Endothelial cell (in vitro differentiated cells): ENCODE measurements at regions not wholly inside any gene's neighbourhood (a gene's known extent, or its start where the extent isn't known, plus 50 kb on each side); places are given as distances from the start of the nearest gene placed in this dataset.
"Not testable (repeated sequence)": the region's sequence is repeated elsewhere in the genome, so short reads cannot be mapped to it uniquely, and the experiment has no call there.

Source experiments
- DNase-seq: peaks from one replicate; pipeline ENCODE4 v3.0.0; 2021; ENCODE audit warnings: low spot score
- H3K27ac Mint-ChIP-seq: one replicate; pipeline ENCODE4 v1.8.0; 2021; ENCODE audit warnings: mixed read lengths, inconsistent platforms; ENCODE audit not compliant: unreplicated experiment
- H3K27me3 Mint-ChIP-seq: one replicate; pipeline ENCODE4 v1.8.0; 2021; ENCODE audit warnings: mild to moderate bottlenecking, moderate library complexity, mixed read lengths, inconsistent platforms; ENCODE audit not compliant: unreplicated experiment
- H3K36me3 Mint-ChIP-seq: one replicate; pipeline ENCODE4 v1.8.0; 2021; ENCODE audit warnings: mild to moderate bottlenecking, low read depth, mixed read lengths, inconsistent platforms; ENCODE audit not compliant: unreplicated experiment
- H3K4me1 Mint-ChIP-seq: one replicate; pipeline ENCODE4 v1.8.0; 2021; ENCODE audit warnings: mild to moderate bottlenecking, mixed read lengths, inconsistent platforms; ENCODE audit not compliant: unreplicated experiment
- H3K4me3 Mint-ChIP-seq: one replicate; pipeline ENCODE4 v1.8.0; 2021; ENCODE audit warnings: mild to moderate bottlenecking, mixed read lengths, inconsistent platforms; ENCODE audit not compliant: unreplicated experiment
- H3K9me3 Mint-ChIP-seq: one replicate; pipeline ENCODE4 v1.8.0; 2021; ENCODE audit warnings: mixed read lengths, inconsistent platforms; ENCODE audit not compliant: unreplicated experiment
- TF ChIP-seq, protein P1 (sequence below): fragments of 200-600 bp; sonication (generic); IDR thresholded peaks from one replicate; pipeline ENCODE4 v1.5.0; 2021; ENCODE audit warnings: antibody characterized with exemption; ENCODE audit not compliant: unreplicated experiment

DNA sequence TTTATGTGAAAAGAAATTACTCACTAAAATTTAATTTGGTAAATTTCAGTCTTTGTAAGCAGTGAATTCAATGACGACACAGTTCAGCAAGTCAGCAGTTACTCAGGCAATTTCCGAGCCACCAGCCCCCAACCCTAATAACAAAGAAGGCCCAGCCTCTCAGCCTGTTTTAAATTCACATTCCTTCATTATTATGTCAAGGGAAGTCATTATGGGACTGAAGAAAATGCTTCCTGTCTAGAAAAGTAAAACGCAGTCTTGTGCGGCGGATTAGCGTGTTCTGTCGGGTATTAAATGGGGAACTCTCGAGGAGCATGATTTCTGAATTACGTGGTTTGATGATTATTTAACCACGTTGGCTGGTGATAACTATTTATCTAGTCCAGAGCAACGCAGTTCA lies 177.6 kb downstream of the AIPL1 start:
- peak overlapping the region; percentile 88 for H3K27ac Mint-ChIP-seq
- no peak for DNase-seq
- TF ChIP-seq, protein P1, sequence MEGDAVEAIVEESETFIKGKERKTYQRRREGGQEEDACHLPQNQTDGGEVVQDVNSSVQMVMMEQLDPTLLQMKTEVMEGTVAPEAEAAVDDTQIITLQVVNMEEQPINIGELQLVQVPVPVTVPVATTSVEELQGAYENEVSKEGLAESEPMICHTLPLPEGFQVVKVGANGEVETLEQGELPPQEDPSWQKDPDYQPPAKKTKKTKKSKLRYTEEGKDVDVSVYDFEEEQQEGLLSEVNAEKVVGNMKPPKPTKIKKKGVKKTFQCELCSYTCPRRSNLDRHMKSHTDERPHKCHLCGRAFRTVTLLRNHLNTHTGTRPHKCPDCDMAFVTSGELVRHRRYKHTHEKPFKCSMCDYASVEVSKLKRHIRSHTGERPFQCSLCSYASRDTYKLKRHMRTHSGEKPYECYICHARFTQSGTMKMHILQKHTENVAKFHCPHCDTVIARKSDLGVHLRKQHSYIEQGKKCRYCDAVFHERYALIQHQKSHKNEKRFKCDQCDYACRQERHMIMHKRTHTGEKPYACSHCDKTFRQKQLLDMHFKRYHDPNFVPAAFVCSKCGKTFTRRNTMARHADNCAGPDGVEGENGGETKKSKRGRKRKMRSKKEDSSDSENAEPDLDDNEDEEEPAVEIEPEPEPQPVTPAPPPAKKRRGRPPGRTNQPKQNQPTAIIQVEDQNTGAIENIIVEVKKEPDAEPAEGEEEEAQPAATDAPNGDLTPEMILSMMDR = no peak
- no peak overlapping the region for H3K4me3 Mint-ChIP-seq
- H3K36me3 Mint-ChIP-seq = no peaks in the 10 kb centered on the region
- H3K9me3 Mint-ChIP-seq = no peaks in the 10 kb centered on the region
- H3K27me3 Mint-ChIP-seq = peaks cover 2% of the 10 kb centered on the region
- peaks cover 26% of the 10 kb centered on the region for H3K4me1 Mint-ChIP-seq

DNA sequence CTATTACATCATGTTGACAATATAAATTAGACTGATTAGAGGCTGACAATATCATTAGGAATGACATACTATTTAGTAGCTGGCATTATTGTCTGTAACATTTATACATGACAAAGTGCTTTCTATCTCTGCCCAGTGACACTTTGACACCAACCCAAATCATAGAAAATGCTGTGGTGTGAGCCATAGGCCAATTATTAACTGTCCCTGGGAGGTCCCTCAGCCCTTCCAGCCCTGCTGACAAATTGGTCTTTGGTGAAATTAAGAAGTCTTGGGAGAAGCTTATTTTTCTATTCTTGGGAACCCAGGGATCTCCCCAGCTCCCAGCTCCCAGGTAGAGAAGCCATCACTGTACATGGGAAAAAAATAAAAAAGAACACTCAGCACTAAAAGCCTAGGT lies 179.6 kb downstream of the AIPL1 start:
- Mint-ChIP-seq H3K36me3 (no peaks in the 10 kb centered on the region), H3K9me3 (no peaks in the 10 kb centered on the region), H3K4me3 (no peak overlapping the region), H3K4me1 (peaks cover 15% of the 10 kb centered on the region), H3K27me3 (peaks cover 2% of the 10 kb centered on the region), H3K27ac (no peak overlapping the region)
- TF ChIP-seq, protein P1 = no peak
- no peak for DNase-seq

DNA sequence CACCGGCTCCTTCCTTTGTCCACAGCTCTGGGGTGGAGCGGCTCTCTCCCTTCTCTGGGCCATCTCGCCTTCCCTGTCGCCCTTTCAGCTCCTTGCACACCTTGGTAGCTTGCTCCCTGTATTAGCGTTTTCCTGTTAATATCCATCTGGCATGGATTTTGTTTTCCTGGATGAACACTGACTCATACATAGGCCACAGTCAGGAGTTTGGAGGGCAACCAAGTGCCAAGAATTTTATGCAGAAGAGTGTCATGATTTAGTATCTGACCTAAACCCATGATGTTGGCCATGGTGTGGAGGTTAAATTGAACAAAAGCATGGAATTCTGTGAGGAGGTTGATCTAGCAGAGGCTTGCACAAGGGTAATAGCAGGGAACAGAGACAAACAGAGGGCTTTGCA lies 180.9 kb downstream of the AIPL1 start:
- no peaks in the 10 kb centered on the region for H3K36me3 Mint-ChIP-seq
- no peaks in the 10 kb centered on the region for H3K27me3 Mint-ChIP-seq
- TF ChIP-seq, protein P1 = no peak
- no peaks in the 10 kb centered on the region for H3K9me3 Mint-ChIP-seq
- no peak overlapping the region for H3K27ac Mint-ChIP-seq
- peaks cover 21% of the 10 kb centered on the region for H3K4me1 Mint-ChIP-seq
- H3K4me3 Mint-ChIP-seq = no peak overlapping the region
- DNase-seq = no peak

DNA sequence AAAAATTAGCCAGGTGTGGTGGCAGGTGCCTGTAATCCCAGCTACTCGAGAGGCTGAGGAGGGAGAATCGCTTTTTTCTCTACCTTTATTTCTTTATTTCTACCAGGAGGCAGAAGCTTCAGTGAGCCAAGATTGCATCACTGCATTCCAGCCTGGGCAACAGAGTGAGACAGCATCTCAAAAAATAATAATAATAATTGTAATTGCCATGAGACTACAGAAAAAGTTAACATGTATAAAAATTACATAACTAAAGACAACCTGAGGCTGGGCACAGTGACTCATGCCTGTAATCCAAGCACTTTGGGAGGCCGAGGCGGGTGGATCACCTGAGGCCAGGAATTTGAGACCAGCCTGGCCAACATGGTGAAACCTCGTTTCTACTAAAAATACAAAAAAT lies 181.5 kb downstream of the WSCD1 start:
- H3K36me3 Mint-ChIP-seq, H3K27ac Mint-ChIP-seq, H3K4me1 Mint-ChIP-seq, DNase-seq, H3K9me3 Mint-ChIP-seq, H3K4me3 Mint-ChIP-seq, H3K27me3 Mint-ChIP-seq: not testable (repeated sequence)

DNA sequence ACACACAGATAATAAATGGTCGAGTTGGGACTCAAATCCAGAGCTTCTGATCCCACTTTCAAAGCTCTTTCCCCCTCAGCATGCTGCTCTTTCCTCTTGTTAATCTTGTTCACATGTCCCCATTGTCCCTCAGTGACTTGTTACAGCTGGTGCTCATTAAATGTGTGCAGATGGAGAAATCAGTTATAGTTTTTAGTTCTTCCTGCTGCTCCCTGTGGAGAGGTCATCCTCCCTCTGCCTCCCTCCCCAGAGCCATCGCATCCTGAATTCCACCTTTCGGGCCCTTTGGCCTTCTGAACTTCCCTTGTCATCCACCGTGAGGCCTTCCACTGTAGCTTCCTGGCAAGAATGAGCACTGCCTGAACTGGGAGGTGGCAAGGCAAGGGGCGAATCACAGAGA lies 179.6 kb downstream of the WSCD1 start:
- Mint-ChIP-seq H3K4me3 (no peak overlapping the region), H3K27ac (no peak overlapping the region), H3K9me3 (no peaks in the 10 kb centered on the region), H3K27me3 (no peaks in the 10 kb centered on the region), H3K36me3 (no peaks in the 10 kb centered on the region), H3K4me1 (peaks cover 6% of the 10 kb centered on the region)
- TF ChIP-seq, protein P1 = no peak
- no peak for DNase-seq

DNA sequence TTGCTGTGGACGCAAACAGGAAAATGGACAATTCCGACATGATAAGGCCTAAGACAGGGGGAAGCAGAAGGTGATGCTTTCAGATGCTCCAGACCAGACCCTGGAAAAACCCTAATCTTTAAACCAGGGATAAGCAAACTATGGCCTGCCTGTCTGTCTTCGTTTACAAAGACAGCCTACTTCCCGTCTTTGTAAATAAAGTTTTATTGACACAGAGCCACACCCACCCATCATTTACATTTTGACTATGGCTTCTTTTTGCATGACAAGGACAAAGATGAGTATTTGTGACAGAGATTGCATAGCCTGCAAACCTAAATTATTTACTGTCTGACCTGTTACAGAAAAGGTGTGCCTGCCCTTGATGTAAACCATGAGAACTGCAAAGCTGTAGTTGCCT lies 177.9 kb downstream of the WSCD1 start:
- no peaks in the 10 kb centered on the region for H3K27me3 Mint-ChIP-seq
- DNase-seq = no peak
- H3K9me3 Mint-ChIP-seq = no peaks in the 10 kb centered on the region
- no peak overlapping the region for H3K4me3 Mint-ChIP-seq
- no peak overlapping the region for H3K27ac Mint-ChIP-seq
- H3K36me3 Mint-ChIP-seq = no peaks in the 10 kb centered on the region
- peaks cover 6% of the 10 kb centered on the region for H3K4me1 Mint-ChIP-seq
- TF ChIP-seq, protein P1 = no peak
